HL-60 (cell line): ENCODE measurements at regions not wholly inside any gene's neighbourhood (a gene's known extent, or its start where the extent isn't known, plus 50 kb on each side); places are given as distances from the start of the nearest gene placed in this dataset.

Experiments
- DNase-seq, 2 experiments: peaks; one replicate each; pipeline ENCODE4 v3.0.0-alpha.2; 2010 to 2020; ENCODE audit warnings: low read depth in 1 of 2, low spot score in 1 of 2
- H3K27ac ChIP-seq: fragments of 250-450 bp; sonication (Bioruptor Pico); replicated peaks from 2 replicates; pipeline ENCODE4 v1.5.1; 2020; ENCODE audit warnings: mild to moderate bottlenecking, moderate library complexity
- H3K27me3 ChIP-seq: fragments of 250-450 bp; sonication (Bioruptor Pico); 2 replicates; pipeline ENCODE4 v1.5.1; 2021; ENCODE audit warnings: mild to moderate bottlenecking, moderate library complexity; ENCODE audit not compliant: insufficient read depth, poor library complexity, severe bottlenecking
- H3K4me3 ChIP-seq: replicated peaks from 2 replicates; pipeline ENCODE4 v1.5.1; 2011; ENCODE audit warnings: mild to moderate bottlenecking, control low read depth, low read length; ENCODE audit not compliant: insufficient read depth
- GABPA ChIP-seq: IDR thresholded peaks from 2 replicates; pipeline ENCODE4 v1.6.1; 2012; ENCODE audit warnings: low read depth
- POLR2AphosphoS5 ChIP-seq: IDR thresholded peaks from 2 replicates; pipeline ENCODE4 v1.6.1; 2012; ENCODE audit warnings: low read depth
- SPI1 ChIP-seq: IDR thresholded peaks from 2 replicates; pipeline ENCODE4 v1.6.1; 2012; ENCODE audit warnings: low read depth, mild to moderate bottlenecking, borderline replicate concordance
- TF ChIP-seq, protein P1 (sequence below): IDR thresholded peaks from one replicate; pipeline ENCODE4 v1.5.1; 2011; ENCODE audit warnings: low read length, control low read depth, inconsistent platforms; ENCODE audit not compliant: insufficient read depth
- TF ChIP-seq, protein P2 (sequence below): IDR thresholded peaks from 2 replicates; pipeline ENCODE4 v1.6.1; 2012; ENCODE audit warnings: low read depth; ENCODE audit not compliant: insufficient replicate concordance

DNA sequence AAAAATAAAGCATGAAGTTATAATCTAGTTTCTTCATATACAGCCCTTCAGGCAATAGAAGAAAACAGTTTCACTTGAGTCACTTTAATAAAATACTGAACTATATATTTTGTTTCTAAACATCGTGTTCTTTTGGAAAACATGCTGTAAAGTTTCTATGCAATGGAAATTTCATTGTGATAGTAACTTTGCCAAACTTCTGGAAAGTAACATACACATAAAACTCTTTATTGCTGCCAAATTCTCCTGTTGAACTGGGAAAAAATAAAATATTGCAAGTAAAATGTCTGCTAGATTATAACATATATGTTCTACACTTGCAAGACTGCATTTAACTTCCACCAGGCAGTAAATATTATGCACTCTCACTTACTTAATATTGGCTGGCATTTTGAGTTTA is 635.4 kb downstream of the SPRY1 start:
- TF ChIP-seq, protein P1, sequence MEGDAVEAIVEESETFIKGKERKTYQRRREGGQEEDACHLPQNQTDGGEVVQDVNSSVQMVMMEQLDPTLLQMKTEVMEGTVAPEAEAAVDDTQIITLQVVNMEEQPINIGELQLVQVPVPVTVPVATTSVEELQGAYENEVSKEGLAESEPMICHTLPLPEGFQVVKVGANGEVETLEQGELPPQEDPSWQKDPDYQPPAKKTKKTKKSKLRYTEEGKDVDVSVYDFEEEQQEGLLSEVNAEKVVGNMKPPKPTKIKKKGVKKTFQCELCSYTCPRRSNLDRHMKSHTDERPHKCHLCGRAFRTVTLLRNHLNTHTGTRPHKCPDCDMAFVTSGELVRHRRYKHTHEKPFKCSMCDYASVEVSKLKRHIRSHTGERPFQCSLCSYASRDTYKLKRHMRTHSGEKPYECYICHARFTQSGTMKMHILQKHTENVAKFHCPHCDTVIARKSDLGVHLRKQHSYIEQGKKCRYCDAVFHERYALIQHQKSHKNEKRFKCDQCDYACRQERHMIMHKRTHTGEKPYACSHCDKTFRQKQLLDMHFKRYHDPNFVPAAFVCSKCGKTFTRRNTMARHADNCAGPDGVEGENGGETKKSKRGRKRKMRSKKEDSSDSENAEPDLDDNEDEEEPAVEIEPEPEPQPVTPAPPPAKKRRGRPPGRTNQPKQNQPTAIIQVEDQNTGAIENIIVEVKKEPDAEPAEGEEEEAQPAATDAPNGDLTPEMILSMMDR = no peak
- TF ChIP-seq SPI1 (no peak), GABPA (no peak), POLR2AphosphoS5 (no peak)
- TF ChIP-seq, protein P2, sequence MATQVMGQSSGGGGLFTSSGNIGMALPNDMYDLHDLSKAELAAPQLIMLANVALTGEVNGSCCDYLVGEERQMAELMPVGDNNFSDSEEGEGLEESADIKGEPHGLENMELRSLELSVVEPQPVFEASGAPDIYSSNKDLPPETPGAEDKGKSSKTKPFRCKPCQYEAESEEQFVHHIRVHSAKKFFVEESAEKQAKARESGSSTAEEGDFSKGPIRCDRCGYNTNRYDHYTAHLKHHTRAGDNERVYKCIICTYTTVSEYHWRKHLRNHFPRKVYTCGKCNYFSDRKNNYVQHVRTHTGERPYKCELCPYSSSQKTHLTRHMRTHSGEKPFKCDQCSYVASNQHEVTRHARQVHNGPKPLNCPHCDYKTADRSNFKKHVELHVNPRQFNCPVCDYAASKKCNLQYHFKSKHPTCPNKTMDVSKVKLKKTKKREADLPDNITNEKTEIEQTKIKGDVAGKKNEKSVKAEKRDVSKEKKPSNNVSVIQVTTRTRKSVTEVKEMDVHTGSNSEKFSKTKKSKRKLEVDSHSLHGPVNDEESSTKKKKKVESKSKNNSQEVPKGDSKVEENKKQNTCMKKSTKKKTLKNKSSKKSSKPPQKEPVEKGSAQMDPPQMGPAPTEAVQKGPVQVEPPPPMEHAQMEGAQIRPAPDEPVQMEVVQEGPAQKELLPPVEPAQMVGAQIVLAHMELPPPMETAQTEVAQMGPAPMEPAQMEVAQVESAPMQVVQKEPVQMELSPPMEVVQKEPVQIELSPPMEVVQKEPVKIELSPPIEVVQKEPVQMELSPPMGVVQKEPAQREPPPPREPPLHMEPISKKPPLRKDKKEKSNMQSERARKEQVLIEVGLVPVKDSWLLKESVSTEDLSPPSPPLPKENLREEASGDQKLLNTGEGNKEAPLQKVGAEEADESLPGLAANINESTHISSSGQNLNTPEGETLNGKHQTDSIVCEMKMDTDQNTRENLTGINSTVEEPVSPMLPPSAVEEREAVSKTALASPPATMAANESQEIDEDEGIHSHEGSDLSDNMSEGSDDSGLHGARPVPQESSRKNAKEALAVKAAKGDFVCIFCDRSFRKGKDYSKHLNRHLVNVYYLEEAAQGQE = no peak

GRCh38 chr4:124035364-124036041 is 638.9 kb downstream of the SPRY1 start:
- Histone ChIP-seq H3K4me3 (no peak overlapping the region), H3K27me3 (no peaks in the 10 kb centered on the region), H3K27ac (no peak overlapping the region)
- DNase-seq = no peak
- TF ChIP-seq GABPA (no peak), SPI1 (no peak), POLR2AphosphoS5 (no peak)
- TF ChIP-seq, protein P2 = no peak
- TF ChIP-seq, protein P1 = no peak

More for the DNA sequence above, 635.4 kb downstream of the SPRY1 start:
- Histone ChIP-seq H3K4me3 (no peak overlapping the region), H3K27me3 (no peaks in the 10 kb centered on the region), H3K27ac (no peak overlapping the region)
- no peak for DNase-seq

- H3K27ac ChIP-seq = no peak overlapping the region
- no peak for DNase-seq
- H3K27me3 ChIP-seq = no peaks in the 10 kb centered on the region
- TF ChIP-seq, protein P2 = no peak
- TF ChIP-seq SPI1 (no peak), GABPA (no peak), POLR2AphosphoS5 (no peak)
- TF ChIP-seq, protein P1 = no peak
- no peak overlapping the region for H3K4me3 ChIP-seq
These were observed 640.6 kb downstream of the SPRY1 start for GRCh38 chr4:124037236-124037635.
